ENCODE measurements at regions not wholly inside any gene's neighbourhood (a gene's known extent, or its start where the extent isn't known, plus 50 kb on each side); places are given as distances from the start of the nearest gene placed in this dataset.

- TF ChIP-seq POLR2A (IDR thresholded peaks at IDR 0.05) (no peak), CTCF (IDR thresholded peaks at IDR 0.05) (no peak), POLR2AphosphoS5 (IDR thresholded peaks at IDR 0.05) (no peak)
These were observed 155.3 kb downstream of the TPH2 start for GRCh38 chr12:72093930-72094329.
